ENCODE measurements at regions not wholly inside any gene's neighbourhood (a gene's known extent, or its start where the extent isn't known, plus 50 kb on each side); places are given as distances from the start of the nearest gene placed in this dataset.

GRCh38 chrX:16474511-16474910, 175.4 kb upstream of the S100G start:
- Histone ChIP-seq H3K4me3 (ENCODE audit: insufficient read depth, low read depth, low read length) (no peak overlapping the region), H3K9ac (ENCODE audit: low read length) (no peak overlapping the region), H3K4me1 (ENCODE audit: insufficient read depth, low read length) (peaks cover 2% of the 10 kb centered on the region), H3K79me2 (ENCODE audit: insufficient read depth, low read length) (no peaks in the 10 kb centered on the region), H3K36me3 (ENCODE audit: insufficient read depth, low read length) (no peaks in the 10 kb centered on the region), H3K9me3 (ENCODE audit: insufficient read depth, low read depth, low read length) (no peaks in the 10 kb centered on the region), H3K27me3 (ENCODE audit: insufficient read depth, low read length) (no peaks in the 10 kb centered on the region), H4K20me1 (ENCODE audit: insufficient read depth, low read length) (no peaks in the 10 kb centered on the region), H3K4me2 (ENCODE audit: low read length) (no peak overlapping the region), H2AFZ (ENCODE audit: low read depth, low read length) (no peak overlapping the region), H3K27ac (ENCODE audit: low read depth, low read length) (no peak overlapping the region)
- TF ChIP-seq EZH2 (IDR thresholded peaks at IDR 0.05; ENCODE audit: insufficient read depth, low read length): no peak
- TF ChIP-seq, protein P1, sequence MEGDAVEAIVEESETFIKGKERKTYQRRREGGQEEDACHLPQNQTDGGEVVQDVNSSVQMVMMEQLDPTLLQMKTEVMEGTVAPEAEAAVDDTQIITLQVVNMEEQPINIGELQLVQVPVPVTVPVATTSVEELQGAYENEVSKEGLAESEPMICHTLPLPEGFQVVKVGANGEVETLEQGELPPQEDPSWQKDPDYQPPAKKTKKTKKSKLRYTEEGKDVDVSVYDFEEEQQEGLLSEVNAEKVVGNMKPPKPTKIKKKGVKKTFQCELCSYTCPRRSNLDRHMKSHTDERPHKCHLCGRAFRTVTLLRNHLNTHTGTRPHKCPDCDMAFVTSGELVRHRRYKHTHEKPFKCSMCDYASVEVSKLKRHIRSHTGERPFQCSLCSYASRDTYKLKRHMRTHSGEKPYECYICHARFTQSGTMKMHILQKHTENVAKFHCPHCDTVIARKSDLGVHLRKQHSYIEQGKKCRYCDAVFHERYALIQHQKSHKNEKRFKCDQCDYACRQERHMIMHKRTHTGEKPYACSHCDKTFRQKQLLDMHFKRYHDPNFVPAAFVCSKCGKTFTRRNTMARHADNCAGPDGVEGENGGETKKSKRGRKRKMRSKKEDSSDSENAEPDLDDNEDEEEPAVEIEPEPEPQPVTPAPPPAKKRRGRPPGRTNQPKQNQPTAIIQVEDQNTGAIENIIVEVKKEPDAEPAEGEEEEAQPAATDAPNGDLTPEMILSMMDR (IDR thresholded peaks at IDR 0.05; ENCODE audit: insufficient read depth, low read depth, low read length): no peak
- H3K27ac Mint-ChIP-seq (ENCODE audit: unreplicated experiment): no peak overlapping the region
- no peaks in the 10 kb centered on the region for H3K27me3 Mint-ChIP-seq (ENCODE audit: low read depth, unreplicated experiment)
- H3K4me3 Mint-ChIP-seq (ENCODE audit: unreplicated experiment): no peak overlapping the region
- DNase-seq (ENCODE audit: low read depth) (no peak), FAIRE-seq (no peak)
- H3K36me3 Mint-ChIP-seq (ENCODE audit: low read depth, unreplicated experiment): no peaks in the 10 kb centered on the region
- H3K9me3 Mint-ChIP-seq (ENCODE audit: unreplicated experiment): no peaks in the 10 kb centered on the region
- H3K4me1 Mint-ChIP-seq (ENCODE audit: low read depth, unreplicated experiment): peaks cover 6% of the 10 kb centered on the region

DNA sequence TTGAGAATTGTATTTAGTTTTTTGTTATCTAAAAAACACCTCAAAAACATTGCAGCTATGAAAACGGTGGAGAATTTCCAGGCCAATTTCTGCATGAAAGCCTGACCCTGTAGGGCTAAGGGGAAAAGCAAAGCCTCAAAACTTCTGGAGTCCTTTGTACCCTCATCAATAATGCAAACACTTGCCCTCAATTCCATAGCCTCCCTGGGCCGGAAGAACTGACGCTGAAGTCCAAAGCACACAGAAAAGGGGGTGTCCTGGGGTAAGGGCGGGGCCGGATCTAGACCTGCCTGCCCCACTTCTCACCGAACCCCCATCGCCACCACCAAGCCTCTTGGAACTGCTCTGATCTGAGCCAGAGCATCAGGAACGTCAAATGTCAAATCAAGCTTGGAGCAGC, 173.9 kb upstream of the S100G start:
- H3K27ac Mint-ChIP-seq (ENCODE audit: unreplicated experiment): no peak overlapping the region
- Histone ChIP-seq H3K79me2 (ENCODE audit: insufficient read depth, low read length) (no peaks in the 10 kb centered on the region), H3K4me1 (ENCODE audit: insufficient read depth, low read length) (peaks cover 11% of the 10 kb centered on the region), H3K27me3 (ENCODE audit: insufficient read depth, low read length) (no peaks in the 10 kb centered on the region), H3K9ac (ENCODE audit: low read length) (no peak overlapping the region), H3K9me3 (ENCODE audit: insufficient read depth, low read depth, low read length) (no peaks in the 10 kb centered on the region), H3K27ac (ENCODE audit: low read depth, low read length) (no peak overlapping the region), H3K4me2 (ENCODE audit: low read length) (no peak overlapping the region), H4K20me1 (ENCODE audit: insufficient read depth, low read length) (no peaks in the 10 kb centered on the region), H3K36me3 (ENCODE audit: insufficient read depth, low read length) (no peaks in the 10 kb centered on the region), H2AFZ (ENCODE audit: low read depth, low read length) (no peak overlapping the region), H3K4me3 (ENCODE audit: insufficient read depth, low read depth, low read length) (no peak overlapping the region)
- H3K4me1 Mint-ChIP-seq (ENCODE audit: low read depth, unreplicated experiment): peaks cover 10% of the 10 kb centered on the region
- H3K4me3 Mint-ChIP-seq (ENCODE audit: unreplicated experiment): no peak overlapping the region
- H3K36me3 Mint-ChIP-seq (ENCODE audit: low read depth, unreplicated experiment): no peaks in the 10 kb centered on the region
- TF ChIP-seq, protein P1 (IDR thresholded peaks at IDR 0.05; ENCODE audit: insufficient read depth, low read depth, low read length): no peak
- TF ChIP-seq EZH2 (IDR thresholded peaks at IDR 0.05; ENCODE audit: insufficient read depth, low read length): no peak
- H3K9me3 Mint-ChIP-seq (ENCODE audit: unreplicated experiment): no peaks in the 10 kb centered on the region
- FAIRE-seq: no peak
- H3K27me3 Mint-ChIP-seq (ENCODE audit: low read depth, unreplicated experiment): no peaks in the 10 kb centered on the region
- DNase-seq (ENCODE audit: low read depth): no peak

DNA sequence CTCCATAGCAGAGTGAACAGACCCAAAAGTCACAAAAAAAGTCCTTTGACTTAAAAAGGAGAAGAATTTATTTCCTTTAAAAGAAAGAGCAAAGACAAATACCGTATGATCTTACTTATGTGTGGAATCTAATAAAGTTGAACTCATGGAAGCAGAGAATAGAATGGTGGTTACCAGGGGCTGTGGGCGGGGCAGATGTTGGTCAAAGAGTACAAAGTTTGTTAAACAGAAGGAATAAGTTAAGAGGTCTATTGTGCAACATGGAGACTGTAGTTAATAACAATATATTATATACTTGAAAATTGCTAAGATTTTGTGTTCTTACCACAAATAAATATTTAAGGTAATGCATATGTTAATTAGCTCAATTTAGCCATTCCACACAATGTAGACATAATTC, 173.3 kb upstream of the S100G start:
- FAIRE-seq (no peak), DNase-seq (ENCODE audit: low read depth) (no peak)
- Histone ChIP-seq H3K27ac (ENCODE audit: low read depth, low read length) (no peak overlapping the region), H2AFZ (ENCODE audit: low read depth, low read length) (no peak overlapping the region), H3K4me2 (ENCODE audit: low read length) (no peak overlapping the region), H3K4me3 (ENCODE audit: insufficient read depth, low read depth, low read length) (no peak overlapping the region), H3K79me2 (ENCODE audit: insufficient read depth, low read length) (no peaks in the 10 kb centered on the region), H3K27me3 (ENCODE audit: insufficient read depth, low read length) (no peaks in the 10 kb centered on the region), H3K9ac (ENCODE audit: low read length) (no peak overlapping the region), H3K4me1 (ENCODE audit: insufficient read depth, low read length) (peaks cover 11% of the 10 kb centered on the region), H3K9me3 (ENCODE audit: insufficient read depth, low read depth, low read length) (no peaks in the 10 kb centered on the region), H4K20me1 (ENCODE audit: insufficient read depth, low read length) (no peaks in the 10 kb centered on the region), H3K36me3 (ENCODE audit: insufficient read depth, low read length) (no peaks in the 10 kb centered on the region)
- H3K27ac Mint-ChIP-seq (ENCODE audit: unreplicated experiment): no peak overlapping the region
- peaks cover 10% of the 10 kb centered on the region for H3K4me1 Mint-ChIP-seq (ENCODE audit: low read depth, unreplicated experiment)
- no peaks in the 10 kb centered on the region for H3K9me3 Mint-ChIP-seq (ENCODE audit: unreplicated experiment)
- no peak for TF ChIP-seq EZH2 (IDR thresholded peaks at IDR 0.05; ENCODE audit: insufficient read depth, low read length)
- TF ChIP-seq, protein P1 (IDR thresholded peaks at IDR 0.05; ENCODE audit: insufficient read depth, low read depth, low read length): no peak
- no peak overlapping the region for H3K4me3 Mint-ChIP-seq (ENCODE audit: unreplicated experiment)
- H3K36me3 Mint-ChIP-seq (ENCODE audit: low read depth, unreplicated experiment): no peaks in the 10 kb centered on the region
- no peaks in the 10 kb centered on the region for H3K27me3 Mint-ChIP-seq (ENCODE audit: low read depth, unreplicated experiment)

Measured in astrocyte (in vitro differentiated cells and primary cell).